Urothelium cell line (cell line): ENCODE measurements at regions not wholly inside any gene's neighbourhood (a gene's known extent, or its start where the extent isn't known, plus 50 kb on each side); places are given as distances from the start of the nearest gene placed in this dataset.
"Not testable (repeated sequence)": the region's sequence is repeated elsewhere in the genome, so short reads cannot be mapped to it uniquely, and the experiment has no call there.

Experiments
- DNase-seq: peaks from one replicate; pipeline ENCODE4 v3.0.0; 2011; ENCODE audit warnings: low spot score, mixed read lengths
- FAIRE-seq: peaks from 2 replicates; lab custom pipeline; 2011; peaks lifted over from hg19 to GRCh38; lab: Jason Lieb, UNC

GRCh38 chr16:86878236-86879080, 300.1 kb downstream of the FOXL1 start:
- FAIRE-seq, result no peak
- DNase-seq, result no peak

- DNase-seq (no peak), FAIRE-seq (no peak)
Observed at GRCh38 chr16:86879268-86879667, 300.9 kb downstream of the FOXL1 start.

- DNase-seq (no peak), FAIRE-seq (peak; percentile 23)
Observed at GRCh38 chr16:86880316-86881117, 302.2 kb downstream of the FOXL1 start.

GRCh38 chr16:86881118-86881510, 302.8 kb downstream of the FOXL1 start:
- DNase-seq (no peak), FAIRE-seq (no peak)

- no peak for FAIRE-seq
- no peak for DNase-seq
Observed at GRCh38 chr16:86881861-86882273, 303.5 kb downstream of the FOXL1 start.

- FAIRE-seq (peak; percentile 68), DNase-seq (peak; percentile 77)
Observed at GRCh38 chr16:86882586-86883280, 304.4 kb downstream of the FOXL1 start.

- FAIRE-seq, result no peak
- no peak for DNase-seq
Observed at GRCh38 chr16:86883583-86884389, 305.4 kb downstream of the FOXL1 start.

- DNase-seq (no peak), FAIRE-seq (no peak)
Observed at GRCh38 chr16:86884390-86884650, 306.0 kb downstream of the FOXL1 start.

- FAIRE-seq (no peak), DNase-seq (no peak)
Observed at GRCh38 chr16:86885139-86885538, 306.8 kb downstream of the FOXL1 start.

GRCh38 chr16:86886651-86887050, 308.3 kb downstream of the FOXL1 start:
- FAIRE-seq, result no peak

GRCh38 chr16:86887416-86887815, 309.1 kb downstream of the FOXL1 start:
- FAIRE-seq (no peak), DNase-seq (no peak)

More at GRCh38 chr16:86886651-86887050, 308.3 kb downstream of the FOXL1 start:
- peak; percentile 54 for DNase-seq

- FAIRE-seq (no peak), DNase-seq (no peak)
Observed at GRCh38 chr16:86888231-86889053, 310.1 kb downstream of the FOXL1 start.

- FAIRE-seq, DNase-seq: not testable (repeated sequence)
Observed at GRCh38 chr16:86889054-86889366, 310.7 kb downstream of the FOXL1 start.

- no peak for DNase-seq
- no peak for FAIRE-seq
Observed at GRCh38 chr16:86889974-86890373, 311.6 kb downstream of the FOXL1 start.

- FAIRE-seq, result no peak
- no peak for DNase-seq
Observed at GRCh38 chr16:86891121-86891520, 312.8 kb downstream of the FOXL1 start.

- no peak for FAIRE-seq
- no peak for DNase-seq
Observed at GRCh38 chr16:86891631-86892030, 313.3 kb downstream of the FOXL1 start.

GRCh38 chr16:86892509-86892908, 314.2 kb downstream of the FOXL1 start:
- DNase-seq, result no peak
- no peak for FAIRE-seq

GRCh38 chr16:86893506-86893905, 315.2 kb downstream of the FOXL1 start:
- DNase-seq, result no peak
- no peak for FAIRE-seq

- DNase-seq (no peak), FAIRE-seq (no peak)
Observed at GRCh38 chr16:86894029-86894567, 315.7 kb downstream of the FOXL1 start.

- FAIRE-seq (no peak), DNase-seq (no peak)
Observed at GRCh38 chr16:86894925-86895324, 316.6 kb downstream of the FOXL1 start.
